IMR-90 (cell line): ENCODE measurements at regions not wholly inside any gene's neighbourhood (a gene's known extent, or its start where the extent isn't known, plus 50 kb on each side); places are given as distances from the start of the nearest gene placed in this dataset.

Experiments used
- BHLHE40 ChIP-seq: fragments of 150-350 bp; IDR thresholded peaks from 2 replicates; pipeline ENCODE4 v1.6.1; 2016; ENCODE audit warnings: mild to moderate bottlenecking, low read depth, low read length
- FOS ChIP-seq: fragments of 150-350 bp; IDR thresholded peaks from 2 replicates; pipeline ENCODE4 v1.6.1; 2016; ENCODE audit warnings: low read depth, low read length
- POLR2A ChIP-seq: IDR thresholded peaks from 2 replicates; pipeline ENCODE4 v1.6.1; 2012; ENCODE audit warnings: mild to moderate bottlenecking, low read depth, low read length
- RAD21 ChIP-seq: IDR thresholded peaks from 2 replicates; pipeline ENCODE4 v1.6.1; 2012; ENCODE audit warnings: low read length, improper control_type of control experiment
- TF ChIP-seq, protein P1 (sequence below): conservative IDR thresholded peaks from 2 replicates; pipeline ENCODE4 v1.5.1; 2012; ENCODE audit warnings: mild to moderate bottlenecking, low read depth, low read length, improper control_type of control experiment

DNA sequence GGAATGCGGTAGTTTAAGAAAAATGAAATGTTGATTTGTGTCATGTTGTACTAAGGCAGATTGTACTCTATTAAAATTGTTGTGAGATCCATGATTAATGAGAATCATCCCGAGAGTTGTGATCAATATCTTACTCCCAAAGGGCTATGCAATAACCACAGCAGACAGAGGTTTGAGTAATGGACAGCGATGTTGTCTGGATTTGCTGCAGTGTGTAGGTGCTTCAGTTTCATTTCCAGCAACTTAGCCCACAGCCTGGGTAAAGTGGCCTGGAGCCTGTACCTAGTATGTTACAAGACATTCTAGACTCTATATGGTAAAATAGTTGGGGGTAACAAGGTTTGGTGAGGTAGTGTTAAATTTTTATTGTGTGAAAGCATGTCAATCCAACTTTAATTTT lies 794.3 kb upstream of the CDH7 start:
- TF ChIP-seq, protein P1, sequence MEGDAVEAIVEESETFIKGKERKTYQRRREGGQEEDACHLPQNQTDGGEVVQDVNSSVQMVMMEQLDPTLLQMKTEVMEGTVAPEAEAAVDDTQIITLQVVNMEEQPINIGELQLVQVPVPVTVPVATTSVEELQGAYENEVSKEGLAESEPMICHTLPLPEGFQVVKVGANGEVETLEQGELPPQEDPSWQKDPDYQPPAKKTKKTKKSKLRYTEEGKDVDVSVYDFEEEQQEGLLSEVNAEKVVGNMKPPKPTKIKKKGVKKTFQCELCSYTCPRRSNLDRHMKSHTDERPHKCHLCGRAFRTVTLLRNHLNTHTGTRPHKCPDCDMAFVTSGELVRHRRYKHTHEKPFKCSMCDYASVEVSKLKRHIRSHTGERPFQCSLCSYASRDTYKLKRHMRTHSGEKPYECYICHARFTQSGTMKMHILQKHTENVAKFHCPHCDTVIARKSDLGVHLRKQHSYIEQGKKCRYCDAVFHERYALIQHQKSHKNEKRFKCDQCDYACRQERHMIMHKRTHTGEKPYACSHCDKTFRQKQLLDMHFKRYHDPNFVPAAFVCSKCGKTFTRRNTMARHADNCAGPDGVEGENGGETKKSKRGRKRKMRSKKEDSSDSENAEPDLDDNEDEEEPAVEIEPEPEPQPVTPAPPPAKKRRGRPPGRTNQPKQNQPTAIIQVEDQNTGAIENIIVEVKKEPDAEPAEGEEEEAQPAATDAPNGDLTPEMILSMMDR: no peak
- no peak for TF ChIP-seq BHLHE40
- no peak for TF ChIP-seq FOS
- no peak for TF ChIP-seq RAD21
- TF ChIP-seq POLR2A: no peak
